HG02852 (cell line): ENCODE measurements at regions not wholly inside any gene's neighbourhood (a gene's known extent, or its start where the extent isn't known, plus 50 kb on each side); places are given as distances from the start of the nearest gene placed in this dataset.

Experiments used
- ATAC-seq: cut with Tn5 transposase; IDR thresholded peaks from one replicate; pipeline ENCODE4 v1.9.1; 2021; ENCODE audit warnings: mild to moderate bottlenecking, moderate library complexity; ENCODE audit not compliant: unreplicated experiment

DNA sequence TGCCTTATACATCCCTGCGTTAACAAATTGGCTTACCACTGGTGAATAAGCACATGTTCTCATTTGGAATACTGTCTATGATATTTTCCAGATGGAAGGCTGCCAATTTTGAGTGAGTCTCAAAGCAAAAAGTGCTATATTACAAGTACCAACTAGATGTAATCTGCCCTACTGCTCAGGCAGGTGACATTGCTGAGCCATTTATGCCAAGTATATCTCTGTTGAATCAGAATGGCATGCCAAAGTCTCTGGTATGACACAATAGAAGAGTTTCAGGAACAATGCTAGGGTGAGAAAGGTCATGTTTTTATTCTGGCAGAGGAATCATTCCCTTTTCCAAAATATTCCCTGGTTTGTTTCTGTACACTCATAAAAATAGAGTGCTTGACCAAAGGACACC lies 356.5 kb downstream of the CDH9 start:
- ATAC-seq = no peak

DNA sequence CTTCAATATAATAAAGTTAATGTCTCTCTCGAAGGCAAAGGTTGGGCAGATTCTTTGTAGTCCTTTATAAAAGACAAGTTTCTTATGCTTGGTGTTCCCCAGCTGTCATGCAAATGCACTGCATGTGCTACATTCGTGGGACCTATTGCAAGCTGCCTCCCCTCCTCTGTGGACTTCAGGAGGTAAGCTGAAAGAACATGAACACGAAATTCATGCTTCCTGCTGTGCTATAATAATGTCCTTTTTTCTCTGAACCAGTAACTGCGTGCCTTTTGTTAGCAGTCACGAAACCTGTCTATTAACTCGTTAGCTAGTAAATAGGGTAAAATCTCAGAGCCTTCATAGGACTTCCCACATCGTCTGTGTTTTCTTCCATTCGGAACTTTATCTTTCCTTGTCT lies 363.5 kb downstream of the CDH9 start:
- ATAC-seq = no peak

DNA sequence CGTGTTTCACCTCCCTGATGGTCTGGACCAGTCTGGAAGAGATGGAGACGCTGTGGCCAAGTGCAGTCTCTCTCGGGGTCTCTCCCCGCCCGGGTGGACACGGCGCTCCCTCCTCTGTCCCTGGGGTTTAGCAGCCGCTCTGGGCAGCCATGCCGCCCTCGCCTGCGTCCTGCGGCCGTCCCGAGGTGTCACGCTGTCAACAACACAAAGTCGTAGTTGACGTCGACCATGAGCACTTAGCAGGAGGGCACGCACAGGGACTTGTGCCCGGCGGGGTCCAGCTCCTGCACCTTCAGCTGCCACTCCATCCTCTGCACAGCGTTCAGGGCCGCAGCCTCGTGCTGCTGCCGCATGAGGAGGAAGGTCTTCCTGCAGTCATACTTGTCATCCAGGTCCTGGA lies 368.9 kb downstream of the CDH9 start:
- ATAC-seq = no peak

DNA sequence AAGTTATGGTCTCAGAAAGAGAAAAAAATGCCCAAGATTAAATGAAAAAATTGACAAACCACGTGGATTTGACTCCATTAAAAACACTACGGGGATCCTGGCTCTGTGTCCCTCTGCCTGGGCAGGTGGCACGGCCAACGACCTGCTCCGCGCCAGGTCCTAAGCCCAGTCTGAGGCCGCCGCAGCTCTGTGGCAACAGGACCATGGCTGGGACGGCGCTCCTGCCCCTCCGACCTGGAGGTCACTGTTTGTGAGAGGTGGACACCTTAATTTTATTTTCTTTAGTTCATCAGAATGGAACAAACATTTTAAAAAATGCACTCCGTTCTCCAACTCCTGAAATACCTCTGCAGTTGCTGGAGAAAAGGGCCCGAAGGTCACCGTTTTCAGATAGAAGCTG lies 369.4 kb downstream of the CDH9 start:
- no peak for ATAC-seq

DNA sequence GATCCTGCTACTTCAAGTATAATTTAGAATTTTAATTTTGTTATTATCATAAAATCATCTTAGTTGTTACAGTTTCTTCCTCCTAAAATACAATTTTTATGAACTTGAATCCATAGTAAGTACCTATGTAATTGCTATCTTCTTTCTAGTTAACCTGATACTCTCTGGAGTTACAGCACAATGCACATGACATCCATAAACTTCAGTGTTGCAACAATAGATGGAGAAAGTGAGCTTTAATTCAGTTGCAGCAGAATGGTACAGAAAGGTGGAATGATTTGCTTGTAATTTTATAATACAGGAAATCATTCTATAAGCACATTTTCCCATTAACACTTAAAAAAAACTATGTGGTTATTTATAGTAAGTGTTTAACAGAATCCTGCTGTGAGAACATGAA lies 372.0 kb downstream of the CDH9 start:
- ATAC-seq = no peak

DNA sequence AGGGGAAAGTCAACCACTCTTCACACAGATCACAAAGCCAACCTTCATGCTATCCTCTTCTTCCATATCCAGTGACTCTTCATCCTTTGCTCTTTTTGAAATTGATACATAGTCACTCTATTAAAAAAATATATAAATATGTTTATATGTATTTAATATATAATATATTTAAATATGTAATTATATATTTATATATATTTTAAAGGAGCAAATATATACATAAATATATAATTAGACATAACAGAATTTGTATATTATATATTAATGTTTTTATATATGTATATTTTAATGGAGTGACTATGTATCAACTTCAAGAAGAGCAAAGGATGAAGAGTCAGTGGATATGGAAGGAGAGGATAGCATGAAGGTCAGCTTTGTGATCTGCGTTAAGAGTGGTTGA lies 374.9 kb downstream of the CDH9 start:
- ATAC-seq = no peak

DNA sequence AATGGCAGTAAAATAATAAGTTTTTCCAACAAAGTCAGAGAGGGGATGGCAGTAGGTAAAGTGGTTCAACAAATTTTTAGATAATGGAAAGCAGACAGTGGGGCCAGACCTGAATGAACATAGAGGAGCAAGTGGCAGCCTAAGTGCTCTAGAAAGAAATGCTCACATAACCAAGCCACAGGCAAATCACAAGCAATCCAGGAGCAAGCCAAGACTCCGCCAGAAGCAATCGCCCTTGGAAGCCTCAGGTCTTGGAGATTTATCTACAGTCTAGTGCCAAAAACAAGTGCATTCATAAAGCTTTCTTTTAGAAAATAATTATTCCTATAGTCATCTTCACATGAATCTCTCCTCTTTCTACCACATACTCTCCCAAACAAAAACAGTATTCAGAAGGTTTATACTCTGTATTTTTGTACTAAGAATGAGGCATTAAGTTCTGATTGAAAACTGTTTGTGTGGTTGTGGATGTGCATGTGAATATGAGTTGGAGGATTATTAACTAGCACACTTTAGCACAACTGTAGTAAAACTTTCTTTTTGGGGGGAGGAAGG lies 375.5 kb downstream of the CDH9 start:
- ATAC-seq = no peak

DNA sequence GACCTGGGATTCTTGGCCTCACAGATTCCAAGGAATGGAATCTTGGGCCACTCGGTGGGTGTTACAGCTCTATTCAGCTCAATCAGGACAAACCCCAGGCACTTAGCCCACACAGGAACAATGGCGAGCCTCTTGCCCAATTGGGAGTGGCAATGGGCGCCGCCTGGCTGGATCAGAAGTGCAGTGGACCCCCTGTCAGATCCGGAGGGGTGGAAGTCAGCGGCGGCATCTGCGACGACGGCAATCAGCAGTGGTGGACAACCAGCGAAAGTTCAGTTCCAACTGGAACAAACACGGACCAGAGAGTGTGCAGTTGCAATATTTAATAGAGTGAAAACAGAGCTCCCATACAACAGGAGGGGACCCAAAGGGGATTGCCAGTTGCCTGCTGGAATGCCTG lies 378.3 kb downstream of the CDH9 start:
- ATAC-seq = no peak

DNA sequence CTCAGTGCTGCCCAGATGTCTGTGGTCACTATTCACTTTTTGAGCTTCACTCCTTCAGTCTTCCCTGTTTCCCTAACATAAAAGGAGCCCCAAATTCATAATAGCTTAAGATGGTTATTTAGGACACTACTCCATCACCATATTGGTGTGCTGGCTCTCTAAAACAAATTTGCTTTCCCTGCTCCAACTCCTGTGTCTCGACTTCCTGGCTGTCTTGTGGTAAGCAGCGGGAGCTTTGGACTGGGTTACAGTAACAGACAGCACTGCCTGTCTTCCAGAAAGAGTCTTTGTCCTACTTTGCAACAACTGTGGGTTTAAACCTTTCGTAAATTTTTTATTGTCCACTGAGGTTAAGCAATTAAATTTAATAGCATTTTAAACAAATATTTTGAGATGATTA lies 389.4 kb downstream of the CDH9 start:
- ATAC-seq = no peak

DNA sequence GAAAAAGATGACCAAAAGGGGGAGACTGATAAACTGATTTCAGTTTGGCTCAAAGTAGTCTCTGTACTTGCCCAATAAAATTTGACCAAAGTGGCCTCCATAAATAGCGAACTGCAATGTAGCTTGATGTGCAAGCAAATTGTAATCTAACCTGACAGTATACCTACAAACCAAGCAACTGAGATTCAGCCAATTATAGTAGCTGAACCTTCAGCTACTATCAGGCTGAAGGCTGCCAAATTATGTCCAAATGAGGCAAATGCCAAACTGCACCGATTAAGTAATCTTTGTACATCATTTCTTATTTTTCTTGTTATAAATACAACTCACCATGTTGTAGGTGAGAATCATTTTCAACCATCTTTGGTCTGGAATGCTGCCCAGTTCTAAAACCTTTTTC lies 390.6 kb downstream of the CDH9 start:
- ATAC-seq = no peak

DNA sequence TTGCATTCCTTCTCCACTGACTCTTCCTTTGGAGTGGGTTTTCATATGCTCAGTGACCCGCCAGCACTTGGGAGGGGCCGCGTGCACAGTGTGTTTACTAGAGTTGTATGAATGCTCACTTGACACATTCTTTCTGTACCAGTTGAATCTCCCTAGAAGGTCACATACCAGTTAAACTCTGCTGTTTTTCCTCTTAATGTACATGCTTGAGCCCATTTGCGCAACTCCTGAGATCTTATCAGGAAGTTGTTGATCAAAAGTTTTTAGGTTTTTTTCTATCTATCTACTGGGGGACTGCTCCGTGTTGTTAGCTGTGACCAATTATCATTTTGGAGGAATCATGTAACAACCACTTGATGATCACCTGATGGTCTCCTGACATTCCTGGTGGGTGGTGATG lies 392.7 kb downstream of the CDH9 start:
- no peak for ATAC-seq

DNA sequence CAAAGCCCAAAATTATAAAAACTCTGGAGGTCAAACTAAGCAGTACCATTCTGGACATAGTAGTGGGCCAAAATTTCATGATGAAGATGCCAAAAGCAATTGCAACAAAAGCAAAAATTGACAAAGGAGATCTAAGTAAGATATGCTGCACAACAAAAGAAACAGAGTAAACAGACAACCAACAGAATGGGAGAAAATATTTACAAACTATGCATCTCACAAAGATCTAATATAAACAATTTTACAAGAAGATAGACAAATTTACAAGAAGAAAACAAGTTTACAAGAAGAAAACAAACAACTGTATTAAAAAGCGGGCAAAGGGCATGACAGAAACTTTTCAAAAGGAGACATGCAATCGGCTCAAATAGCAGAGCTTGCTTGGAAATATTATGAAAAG lies 396.9 kb downstream of the CDH9 start:
- no peak for ATAC-seq

DNA sequence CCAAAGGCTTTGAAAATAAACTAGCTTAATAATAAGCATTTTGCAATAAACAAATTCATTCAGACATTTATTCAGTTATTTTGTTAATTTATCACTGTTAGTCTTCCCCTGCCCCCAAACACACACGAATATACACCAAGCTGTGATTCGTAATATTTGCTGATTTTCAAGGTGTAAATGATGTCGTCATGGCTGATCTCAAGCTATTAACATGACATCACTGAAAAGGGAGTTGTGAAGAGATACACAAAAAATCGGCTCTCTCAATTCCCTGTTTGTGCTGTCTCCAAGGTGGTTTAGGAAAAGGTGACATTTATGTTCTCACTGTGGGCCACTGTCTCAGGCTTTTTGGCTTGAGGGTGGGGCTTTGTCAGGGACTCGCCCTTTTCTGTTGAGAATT lies 413.3 kb downstream of the CDH9 start:
- ATAC-seq = no peak

DNA sequence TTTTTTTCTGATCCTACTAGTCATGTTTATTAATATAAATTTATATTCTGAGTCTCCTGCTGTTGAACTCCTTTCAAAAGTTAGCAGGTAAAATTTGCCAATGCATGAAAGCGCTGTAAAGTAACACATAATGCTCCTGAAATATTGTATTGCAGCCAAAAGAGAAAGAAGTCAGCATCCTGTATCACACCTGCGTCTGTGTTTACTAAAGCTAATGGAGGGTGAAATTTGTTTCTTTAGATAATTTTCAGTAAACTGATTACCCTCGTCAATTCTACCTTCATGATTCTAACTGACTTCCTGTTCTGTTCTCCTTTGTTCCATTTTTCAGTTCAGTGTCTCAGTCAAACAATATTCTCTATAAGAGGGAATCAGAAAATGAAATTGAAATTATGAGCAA lies 415.4 kb downstream of the CDH9 start:
- ATAC-seq = no peak

DNA sequence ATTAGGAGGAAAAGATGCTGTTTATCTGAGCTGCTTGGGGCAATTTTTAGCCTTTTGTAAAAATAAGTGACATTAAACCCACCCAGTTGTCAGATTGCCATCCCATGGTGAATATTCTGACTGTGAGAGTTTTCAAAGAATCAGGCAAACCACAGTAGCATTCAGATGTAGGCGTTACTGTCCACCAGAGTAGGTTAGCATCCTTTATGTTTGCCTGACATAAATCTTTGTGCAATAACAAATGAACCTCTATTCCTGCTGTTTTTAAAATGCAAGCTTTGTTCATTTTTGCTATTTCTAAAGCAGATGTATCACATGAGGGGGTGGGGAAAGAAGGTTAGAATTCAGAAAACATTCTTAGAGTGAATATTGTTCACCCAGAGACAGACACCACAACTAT lies 427.8 kb downstream of the CDH9 start:
- no peak for ATAC-seq

DNA sequence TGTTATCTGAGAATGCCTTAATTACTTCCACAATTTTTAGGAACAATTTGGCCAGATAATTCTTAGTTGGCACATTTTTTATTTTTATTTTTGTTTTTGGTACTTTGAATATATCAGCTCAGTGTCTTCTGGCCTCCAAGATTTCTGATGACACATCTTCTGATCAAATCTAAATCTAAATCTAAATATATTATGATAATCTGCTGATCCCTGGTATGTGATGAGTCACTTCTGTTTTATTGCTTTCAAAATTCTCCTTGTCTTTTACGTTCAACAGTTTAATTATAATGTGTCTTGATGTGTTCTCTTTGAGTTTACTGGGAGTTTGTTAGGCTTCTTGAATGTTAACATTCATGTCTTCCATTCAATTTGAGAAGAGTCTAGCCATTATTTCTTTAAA lies 436.8 kb downstream of the CDH9 start:
- ATAC-seq = no peak

DNA sequence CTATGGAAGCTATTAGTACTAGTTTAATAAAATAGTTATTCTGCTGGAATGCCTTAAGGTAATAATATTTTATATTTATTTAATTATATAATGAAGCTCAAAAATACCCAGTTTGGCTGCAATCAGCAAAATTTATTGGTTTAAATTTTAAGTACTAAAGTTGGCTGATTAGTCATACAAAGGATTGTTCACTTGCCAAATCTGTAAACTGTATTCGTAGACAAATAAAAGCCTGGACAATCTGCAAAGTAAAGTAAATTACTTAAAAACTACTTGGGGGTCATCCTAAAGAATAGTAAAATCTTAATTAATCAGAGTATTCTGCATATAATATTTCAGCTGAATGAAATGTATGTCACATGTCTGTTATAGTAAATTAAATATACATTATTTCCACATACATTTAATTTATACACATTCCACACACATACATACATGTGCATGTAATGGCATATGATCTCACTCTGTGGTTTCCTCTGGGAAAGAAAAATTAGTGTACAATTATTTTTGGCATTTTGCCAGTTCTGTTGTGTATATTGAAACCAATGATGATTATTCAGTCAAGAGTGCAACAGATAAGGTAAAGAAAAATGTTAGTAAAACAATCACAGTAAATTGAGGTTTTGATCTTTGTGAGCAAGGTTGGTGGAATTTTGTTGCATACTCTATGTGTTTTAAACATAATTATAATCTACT lies 455.9 kb downstream of the CDH9 start:
- no peak for ATAC-seq

DNA sequence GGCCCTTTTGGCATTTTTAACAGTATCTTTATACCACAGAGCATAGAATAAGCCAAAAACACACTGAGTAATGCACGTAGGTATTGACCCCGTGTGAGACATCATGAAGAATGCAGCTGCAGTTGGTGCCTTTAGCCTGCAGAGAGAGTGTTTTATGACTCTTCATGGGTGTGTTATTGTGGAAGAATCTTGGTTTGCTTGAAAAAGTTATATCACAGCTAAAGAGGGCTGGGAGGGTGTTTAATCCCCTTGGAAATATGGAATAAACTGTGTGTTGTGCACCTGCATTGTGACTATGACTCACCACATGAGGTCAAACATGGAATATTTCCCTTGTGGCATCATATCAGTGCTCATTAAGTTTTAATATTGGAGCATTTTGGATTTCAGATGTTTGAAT lies 458.7 kb downstream of the CDH9 start:
- ATAC-seq = no peak

DNA sequence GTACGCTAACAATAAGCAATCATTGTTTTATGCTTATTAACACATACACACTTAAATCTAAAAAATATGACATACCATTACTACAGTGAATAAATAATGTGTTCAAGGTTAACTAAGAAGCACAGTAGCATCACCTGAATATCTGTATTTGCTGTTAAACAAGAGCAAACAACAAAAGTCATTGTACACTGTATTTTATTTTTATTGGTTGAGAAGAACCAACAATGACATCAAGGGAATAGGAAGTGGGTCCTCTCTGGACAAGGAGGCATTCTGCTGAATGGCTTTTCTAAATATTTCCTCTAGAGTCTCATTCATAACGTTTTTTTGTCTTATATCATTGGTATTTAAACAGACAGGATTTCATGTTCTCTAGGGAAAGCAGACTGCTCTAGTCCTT lies 460.4 kb downstream of the CDH9 start:
- ATAC-seq = no peak

DNA sequence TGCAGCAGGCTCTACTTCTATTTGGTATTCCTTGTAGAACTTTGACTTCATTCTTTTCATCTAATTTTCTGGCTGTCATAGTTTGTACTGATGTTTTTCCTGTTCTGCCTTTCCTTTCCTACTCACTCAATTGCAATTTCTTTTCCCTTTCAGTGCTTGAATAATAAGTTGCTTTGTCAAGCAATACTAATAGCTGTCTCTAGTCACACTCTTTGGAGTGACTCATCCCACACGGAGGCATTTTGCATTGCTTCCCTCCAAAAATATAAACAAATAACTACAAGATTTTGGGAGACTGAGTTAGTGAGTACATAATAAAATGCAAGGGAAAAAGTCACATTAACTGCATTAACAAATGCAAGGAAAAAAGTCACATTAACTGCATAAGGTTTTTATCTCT lies 465.9 kb downstream of the CDH9 start:
- ATAC-seq = no peak

DNA sequence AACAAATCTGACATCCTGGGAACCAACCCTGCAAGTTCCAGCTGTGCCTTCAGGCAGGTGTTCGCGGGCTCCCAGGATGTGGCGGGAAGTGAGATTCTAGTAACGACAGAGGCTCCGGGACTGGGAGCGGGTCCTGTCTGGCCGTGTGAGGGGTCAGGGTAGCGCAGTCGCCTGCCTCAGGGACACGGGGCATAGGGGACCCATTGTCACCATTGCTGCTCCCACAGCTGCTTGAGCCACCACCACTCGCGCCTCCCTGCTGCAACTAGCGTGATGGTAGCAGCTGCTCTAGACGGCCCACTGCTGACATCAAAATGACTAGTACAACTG lies 468.5 kb downstream of the CDH9 start:
- ATAC-seq = no peak

DNA sequence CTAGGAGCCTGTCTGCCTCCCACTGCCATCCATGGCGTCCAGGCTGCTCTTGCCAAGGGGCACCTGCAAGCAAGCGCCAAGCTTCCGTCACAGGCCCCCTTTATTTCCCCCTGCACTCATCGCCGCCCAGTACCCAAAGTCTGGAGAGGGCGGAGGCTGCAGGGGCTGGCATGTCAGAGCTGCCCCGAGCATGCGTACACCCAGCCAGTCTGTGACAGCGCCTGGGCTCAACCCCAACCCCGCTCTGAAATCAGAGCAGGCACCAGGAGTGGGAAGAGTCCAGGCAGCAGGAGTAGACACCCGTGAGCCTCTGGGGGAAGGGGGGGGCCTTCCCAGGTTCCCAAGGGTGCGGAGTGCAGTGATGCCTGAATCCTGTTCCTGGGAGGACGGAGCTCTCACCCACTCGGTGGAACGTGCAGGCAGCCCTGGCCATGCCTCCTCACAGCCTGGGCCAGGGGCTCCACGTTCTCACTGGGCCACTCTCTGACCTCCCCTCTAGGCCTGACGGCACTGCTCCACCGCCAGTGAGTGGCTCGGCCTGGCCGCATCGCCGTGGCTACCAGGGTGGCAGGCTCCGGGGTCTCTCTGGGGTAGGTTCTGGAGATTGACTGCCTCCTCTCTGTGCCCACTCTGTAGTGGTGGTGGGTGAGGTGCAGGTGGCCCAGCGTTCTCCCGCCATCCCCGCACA lies 469.0 kb downstream of the CDH9 start:
- ATAC-seq = no peak

DNA sequence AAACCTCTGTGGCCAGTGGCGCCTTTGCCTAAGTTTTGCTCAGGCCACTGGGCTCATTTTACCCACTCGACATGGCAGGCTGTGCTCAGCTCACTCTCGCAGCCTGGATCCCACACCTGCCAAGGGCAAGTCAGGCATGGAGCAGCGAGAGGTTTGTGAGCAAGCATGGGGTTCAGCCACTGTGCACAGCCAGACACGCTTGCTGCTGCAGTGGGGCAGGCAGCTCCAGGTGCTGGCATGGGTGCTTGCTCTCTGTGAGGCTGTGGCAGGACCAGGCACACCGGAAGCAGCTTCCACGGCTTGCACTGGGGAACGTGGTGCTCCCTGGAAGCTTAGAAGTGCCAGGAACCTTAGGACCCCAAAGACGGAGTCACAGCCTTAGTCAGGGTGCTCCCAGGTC lies 470.1 kb downstream of the CDH9 start:
- no peak for ATAC-seq
